Prostate gland (tissue), 2 donors: ENCODE measurements at regions not wholly inside any gene's neighbourhood (a gene's known extent, or its start where the extent isn't known, plus 50 kb on each side); places are given as distances from the start of the nearest gene placed in this dataset.

Experiments used
- DNase-seq: peaks from one replicate; pipeline ENCODE4 v3.0.0-alpha.2; 2019; ENCODE audit warnings: low spot score
- H3K27ac ChIP-seq, 2 donors: fragments of 200-600 bp; sonication (generic); 2 replicates each; pipeline ENCODE4 v1.5.1; 2017 to 2019
- H3K27me3 ChIP-seq: fragments of 200-600 bp; sonication (generic); replicated peaks from 2 replicates; pipeline ENCODE4 v1.5.1; 2019; ENCODE audit not compliant: insufficient read depth
- H3K36me3 ChIP-seq, 2 donors: fragments of 200-600 bp; sonication (generic); 1 replicate in 1 of 2; 2 replicates in 1 of 2; pipeline versions ENCODE4 v1.5.1 to v1.8.1; 2017 to 2019
- H3K4me1 ChIP-seq: fragments of 200-600 bp; sonication (generic); replicated peaks from 2 replicates; pipeline ENCODE4 v1.5.1; 2019
- H3K4me3 ChIP-seq, 2 donors: fragments of 200-600 bp; sonication (generic); 2 replicates each; pipeline ENCODE4 v1.5.1; 2017 to 2019
- H3K9me3 ChIP-seq: fragments of 200-600 bp; sonication (generic); 2 replicates; pipeline ENCODE4 v1.5.1; 2017
- CTCF ChIP-seq, 4 experiments: fragments of 200-600 bp in 2 of 4; fragments of 450-650 bp in 2 of 4; sonication (generic) in 2 of 4; IDR thresholded peaks; 1 replicate in 3 of 4; 2 replicates in 1 of 4; pipeline ENCODE4 v1.5.1; 2016 to 2019; ENCODE audit warnings: antibody characterized with exemption in 4 of 4, mild to moderate bottlenecking in 2 of 4, moderate library complexity in 2 of 4
- POLR2A ChIP-seq: fragments of 450-650 bp; IDR thresholded peaks from one replicate; pipeline ENCODE4 v1.6.1; 2016; ENCODE audit warnings: antibody characterized with exemption, mild to moderate bottlenecking
- POLR2AphosphoS5 ChIP-seq: sonication (generic); formaldehyde crosslinking; IDR thresholded peaks from one replicate; pipeline ENCODE4 v1.6.1; 2017; ENCODE audit warnings: antibody characterized with exemption
- WGBS: methylation state at CpG from one replicate; pipeline ENCODE4 v1.1.5; 2018; 5-methylcytosine and 5-hydroxymethylcytosine counted together
- intact Hi-C: fragments of 100-400 bp; cut with DNase I; formaldehyde crosslinking; loops from one replicate; pipeline ENCODE4 v1.14.2; 2022

DNA sequence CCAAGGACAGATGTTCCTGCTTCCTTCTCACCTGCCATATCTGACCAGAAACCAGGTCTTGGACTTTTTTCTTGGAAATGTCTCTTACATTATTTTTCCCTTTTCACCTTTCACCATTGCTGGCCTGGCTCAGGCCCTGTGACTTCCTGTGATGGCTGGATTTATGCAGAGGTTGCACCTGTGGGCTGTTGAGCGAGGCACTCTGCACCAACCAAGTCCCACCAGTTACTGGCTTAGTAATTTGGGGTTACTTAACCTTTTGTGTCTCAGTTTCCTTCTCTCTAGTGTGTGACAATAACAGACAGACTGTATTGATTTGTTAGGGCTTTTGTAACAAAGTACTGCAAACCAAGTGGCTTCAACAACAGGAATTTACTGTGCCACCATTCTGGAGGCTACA, 110.0 kb downstream of the INSIG2 start:
- Histone ChIP-seq H3K9me3 (no peaks in the 10 kb centered on the region), H3K4me3 (no peak overlapping the region), H3K27ac (no peak overlapping the region), H3K36me3 (no peaks in the 10 kb centered on the region), H3K27me3 (no peaks in the 10 kb centered on the region), H3K4me1 (no peaks in the 10 kb centered on the region)
- TF ChIP-seq CTCF (IDR thresholded peaks at IDR 0.05) (no peak), POLR2AphosphoS5 (no peak), POLR2A (no peak)
- intact Hi-C loops: no loop called here
- DNase-seq: no peak
- 90% methylated on average over 1 of the region's 1 CpG for WGBS

- DNase-seq: no peak
- Histone ChIP-seq H3K27ac (no peak overlapping the region), H3K27me3 (no peaks in the 10 kb centered on the region), H3K9me3 (no peaks in the 10 kb centered on the region), H3K36me3 (no peaks in the 10 kb centered on the region), H3K4me1 (no peaks in the 10 kb centered on the region), H3K4me3 (no peak overlapping the region)
- 79% methylated on average over 2 of the region's 2 CpGs for WGBS
- intact Hi-C loops: no loop called here
- no peak for TF ChIP-seq POLR2A
- TF ChIP-seq POLR2AphosphoS5: no peak
- TF ChIP-seq CTCF (IDR thresholded peaks at IDR 0.05): no peak
Measured at GRCh38 chr2:118197011-118197675, 108.9 kb downstream of the INSIG2 start.

DNA sequence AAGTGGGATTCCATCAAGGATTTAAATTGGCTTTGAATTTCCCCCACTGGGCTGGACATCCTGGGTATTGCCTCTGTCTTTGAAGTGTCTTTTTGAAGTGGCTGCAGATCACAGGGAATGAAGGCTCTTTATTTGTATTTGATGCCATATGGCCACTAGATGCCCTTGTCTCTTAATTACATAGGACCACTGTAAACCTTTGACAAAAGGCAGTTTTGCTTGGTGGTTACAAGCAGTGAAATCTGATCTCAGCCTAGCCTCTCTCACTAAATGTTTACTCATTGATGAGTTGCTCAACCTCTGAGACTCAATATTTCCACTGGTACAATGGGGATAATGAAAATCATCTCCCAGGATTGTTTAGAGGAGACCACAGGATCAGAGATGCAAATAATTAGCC, 102.2 kb downstream of the INSIG2 start:
- Histone ChIP-seq H3K9me3 (no peaks in the 10 kb centered on the region), H3K4me3 (no peak overlapping the region), H3K27me3 (no peaks in the 10 kb centered on the region), H3K4me1 (no peaks in the 10 kb centered on the region), H3K36me3 (no peaks in the 10 kb centered on the region), H3K27ac (no peak overlapping the region)
- TF ChIP-seq POLR2AphosphoS5: no peak
- no peak for TF ChIP-seq POLR2A
- TF ChIP-seq CTCF (IDR thresholded peaks at IDR 0.05): no peak
- intact Hi-C loops: no loop called here
- no peak for DNase-seq

GRCh38 chr2:118186858-118187254, 98.6 kb downstream of the INSIG2 start:
- no peaks in the 10 kb centered on the region for H3K9me3 ChIP-seq
- no peak overlapping the region for H3K4me3 ChIP-seq
- DNase-seq: no peak
- H3K27ac ChIP-seq: peak overlapping the region; percentile 65 to 82
- no peaks in the 10 kb centered on the region for H3K4me1 ChIP-seq
- no peaks in the 10 kb centered on the region for H3K27me3 ChIP-seq
- WGBS: 86% methylated on average over 5 of the region's 5 CpGs
- intact Hi-C loops: loop anchor here (5.0 kb wide), 1 partner anchor 100 kb away; the partner anchor contains the start of gene INSIG2
- no peaks in the 10 kb centered on the region for H3K36me3 ChIP-seq
- no peak for TF ChIP-seq POLR2A
- TF ChIP-seq CTCF (IDR thresholded peaks at IDR 0.05): no peak
- no peak for TF ChIP-seq POLR2AphosphoS5
